CD4-positive, alpha-beta T cell (primary cell): ENCODE measurements at regions not wholly inside any gene's neighbourhood (a gene's known extent, or its start where the extent isn't known, plus 50 kb on each side); places are given as distances from the start of the nearest gene placed in this dataset.

Source experiments
- ATAC-seq: fragments of 200-7000 bp; cut with Tn5 transposase; one replicate; pipeline ENCODE4 v1.10.0; 2022; ENCODE audit warnings: mild to moderate bottlenecking; ENCODE audit not compliant: poor library complexity
- CTCF ChIA-PET: fragments of 350-600 bp; sonication (Branson Sonifier 250); formaldehyde crosslinking; loops from one replicate; lab custom pipeline; 2021; ENCODE audit warnings: antibody characterized with exemption, inconsistent platforms; lab: Charles Lee
- POLR2A ChIA-PET: fragments of 350-600 bp; sonication (Branson Sonifier 250); formaldehyde crosslinking; loops from one replicate; lab custom pipeline; 2021; ENCODE audit warnings: antibody characterized with exemption, inconsistent platforms; lab: Charles Lee
- DNase-seq, 14 experiments: peaks; one replicate each; pipeline ENCODE4 v3.0.0-alpha.2; 2013 to 2020; ENCODE audit warnings: mixed read lengths in 2 of 14
- H3K27ac ChIP-seq, 2 donors: one replicate each; pipeline versions ENCODE4 v1.5.1 to v1.7.0; 2013; ENCODE audit warnings: low read length in 2 of 2, low read depth in 1 of 2, mild to moderate bottlenecking in 1 of 2
- H3K27me3 ChIP-seq, 2 experiments: 1 replicate in 1 of 2; 2 replicates in 1 of 2; pipeline versions ENCODE4 v1.6.1 to v1.7.0; 2013; ENCODE audit warnings: low read length in 2 of 2, control low read depth in 1 of 2, mild to moderate bottlenecking in 1 of 2, moderate library complexity in 1 of 2; ENCODE audit not compliant: insufficient read depth in 2 of 2, control insufficient read depth in 1 of 2
- H3K36me3 ChIP-seq: one replicate; pipeline ENCODE4 v1.6.1; 2013; ENCODE audit warnings: low read length, control low read depth; ENCODE audit not compliant: insufficient read depth
- H3K4me1 ChIP-seq: one replicate; pipeline ENCODE4 v1.6.1; 2013; ENCODE audit warnings: low read length, control low read depth; ENCODE audit not compliant: insufficient read depth
- H3K4me3 ChIP-seq: one replicate; pipeline ENCODE4 v1.5.1; 2013; ENCODE audit warnings: mild to moderate bottlenecking, low read length, moderate library complexity
- H3K9me3 ChIP-seq, 2 experiments: 1 replicate in 1 of 2; 2 replicates in 1 of 2; pipeline versions ENCODE4 v1.6.1 to v1.7.0; 2013; ENCODE audit warnings: low read length in 2 of 2, mild to moderate bottlenecking in 2 of 2, control low read depth in 1 of 2, moderate library complexity in 1 of 2; ENCODE audit not compliant: control insufficient read depth in 1 of 2, insufficient read depth in 1 of 2
- H3K27ac Mint-ChIP-seq: one replicate; pipeline ENCODE4 v1.8.0; 2020; ENCODE audit warnings: mixed read lengths
- H3K27me3 Mint-ChIP-seq: one replicate; pipeline ENCODE4 v1.8.0; 2021; ENCODE audit warnings: mixed read lengths
- H3K36me3 Mint-ChIP-seq: one replicate; pipeline ENCODE4 v1.8.0; 2021; ENCODE audit warnings: low read depth, mixed read lengths
- H3K4me1 Mint-ChIP-seq: one replicate; pipeline ENCODE4 v1.8.0; 2021; ENCODE audit warnings: low read depth, mixed read lengths
- H3K4me3 Mint-ChIP-seq: one replicate; pipeline ENCODE4 v1.8.0; 2020; ENCODE audit warnings: mild to moderate bottlenecking, mixed read lengths
- H3K9me3 Mint-ChIP-seq: one replicate; pipeline ENCODE4 v1.8.0; 2020; ENCODE audit warnings: mixed read lengths
- intact Hi-C, 2 experiments: fragments of 100-400 bp; cut with DNase I in 1 of 2; cut with micrococcal nuclease in 1 of 2; formaldehyde crosslinking; loops; one replicate each; pipeline versions ENCODE4 v1.15.1 to v1.9.0; 2023 to 2025; cut with DNase I, micrococcal nuclease
- TF ChIP-seq, protein P1 (sequence below): fragments of 200-600 bp; IDR thresholded peaks from one replicate; pipeline ENCODE4 v1.8.0; 2022; ENCODE audit warnings: antibody characterized with exemption, mild to moderate bottlenecking

DNA sequence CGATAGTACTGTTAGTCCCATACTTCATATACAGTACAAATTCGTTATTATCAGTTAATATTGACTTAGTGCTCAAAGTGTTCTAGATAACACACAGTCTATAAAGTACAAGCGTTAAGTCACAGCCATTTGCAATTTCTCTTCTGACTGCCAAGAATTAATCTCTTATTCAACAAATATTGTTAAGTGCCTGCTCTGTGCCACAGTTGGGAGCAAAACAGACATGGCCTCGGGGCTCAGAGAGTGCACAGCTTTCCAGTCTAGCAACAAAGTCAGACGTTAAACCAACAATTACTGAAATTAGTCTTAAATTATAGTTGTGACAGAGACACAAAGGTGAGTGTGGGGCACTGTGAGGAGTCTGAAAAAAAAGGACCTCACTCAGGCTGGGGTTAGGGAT is 113.0 kb upstream of the DPP6 start:
- Histone ChIP-seq H3K27ac (no peak overlapping the region), H3K4me3 (no peak overlapping the region), H3K9me3 (peaks cover 0 to 30% of the 10 kb centered on the region in 2 experiments), H3K27me3 (no peaks in the 10 kb centered on the region), H3K36me3 (no peaks in the 10 kb centered on the region), H3K4me1 (no peaks in the 10 kb centered on the region)
- Mint-ChIP-seq H3K36me3 (no peaks in the 10 kb centered on the region), H3K4me1 (no peaks in the 10 kb centered on the region), H3K4me3 (no peak overlapping the region), H3K27me3 (no peaks in the 10 kb centered on the region), H3K27ac (no peak overlapping the region), H3K9me3 (peaks cover 4% of the 10 kb centered on the region)
- intact Hi-C loops, result no loop called here
- no peak for ATAC-seq
- no peak for DNase-seq
- TF ChIP-seq, protein P1, sequence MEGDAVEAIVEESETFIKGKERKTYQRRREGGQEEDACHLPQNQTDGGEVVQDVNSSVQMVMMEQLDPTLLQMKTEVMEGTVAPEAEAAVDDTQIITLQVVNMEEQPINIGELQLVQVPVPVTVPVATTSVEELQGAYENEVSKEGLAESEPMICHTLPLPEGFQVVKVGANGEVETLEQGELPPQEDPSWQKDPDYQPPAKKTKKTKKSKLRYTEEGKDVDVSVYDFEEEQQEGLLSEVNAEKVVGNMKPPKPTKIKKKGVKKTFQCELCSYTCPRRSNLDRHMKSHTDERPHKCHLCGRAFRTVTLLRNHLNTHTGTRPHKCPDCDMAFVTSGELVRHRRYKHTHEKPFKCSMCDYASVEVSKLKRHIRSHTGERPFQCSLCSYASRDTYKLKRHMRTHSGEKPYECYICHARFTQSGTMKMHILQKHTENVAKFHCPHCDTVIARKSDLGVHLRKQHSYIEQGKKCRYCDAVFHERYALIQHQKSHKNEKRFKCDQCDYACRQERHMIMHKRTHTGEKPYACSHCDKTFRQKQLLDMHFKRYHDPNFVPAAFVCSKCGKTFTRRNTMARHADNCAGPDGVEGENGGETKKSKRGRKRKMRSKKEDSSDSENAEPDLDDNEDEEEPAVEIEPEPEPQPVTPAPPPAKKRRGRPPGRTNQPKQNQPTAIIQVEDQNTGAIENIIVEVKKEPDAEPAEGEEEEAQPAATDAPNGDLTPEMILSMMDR, result no peak
- ChIA-PET POLR2A (no interaction called here), CTCF (no interaction called here)

DNA sequence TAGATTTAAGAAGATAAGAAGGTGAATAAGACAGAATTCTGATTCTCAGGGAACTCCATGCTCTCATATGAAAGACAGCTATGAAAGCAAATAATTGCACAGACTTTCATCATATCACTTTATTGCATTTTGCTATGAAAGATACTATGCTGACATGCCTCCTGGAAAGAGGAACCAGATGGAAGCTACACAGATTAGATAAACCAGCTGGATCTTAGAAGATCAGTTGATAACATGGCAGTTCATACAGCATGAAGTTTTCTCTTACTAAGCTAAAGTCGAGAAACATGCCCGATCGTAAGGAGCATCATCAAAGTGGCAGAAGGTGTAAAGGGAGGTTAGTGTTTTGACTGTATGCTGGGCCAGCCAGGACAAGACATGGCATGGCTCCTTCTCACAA is 112.5 kb upstream of the DPP6 start:
- DNase-seq (no peak), ATAC-seq (no peak)
- H3K27me3 ChIP-seq, result no peaks in the 10 kb centered on the region
- TF ChIP-seq, protein P1, result no peak
- H3K27me3 Mint-ChIP-seq, result no peaks in the 10 kb centered on the region
- H3K4me3 Mint-ChIP-seq, result no peak overlapping the region
- no peak overlapping the region for H3K27ac ChIP-seq
- POLR2A ChIA-PET, result no interaction called here
- CTCF ChIA-PET, result no interaction called here
- H3K4me1 Mint-ChIP-seq, result no peaks in the 10 kb centered on the region
- peaks cover 0 to 30% of the 10 kb centered on the region in 2 experiments for H3K9me3 ChIP-seq
- peaks cover 4% of the 10 kb centered on the region for H3K9me3 Mint-ChIP-seq
- intact Hi-C loops, result no loop called here
- no peak overlapping the region for H3K27ac Mint-ChIP-seq
- no peaks in the 10 kb centered on the region for H3K4me1 ChIP-seq
- H3K4me3 ChIP-seq, result no peak overlapping the region
- no peaks in the 10 kb centered on the region for H3K36me3 Mint-ChIP-seq
- no peaks in the 10 kb centered on the region for H3K36me3 ChIP-seq

DNA sequence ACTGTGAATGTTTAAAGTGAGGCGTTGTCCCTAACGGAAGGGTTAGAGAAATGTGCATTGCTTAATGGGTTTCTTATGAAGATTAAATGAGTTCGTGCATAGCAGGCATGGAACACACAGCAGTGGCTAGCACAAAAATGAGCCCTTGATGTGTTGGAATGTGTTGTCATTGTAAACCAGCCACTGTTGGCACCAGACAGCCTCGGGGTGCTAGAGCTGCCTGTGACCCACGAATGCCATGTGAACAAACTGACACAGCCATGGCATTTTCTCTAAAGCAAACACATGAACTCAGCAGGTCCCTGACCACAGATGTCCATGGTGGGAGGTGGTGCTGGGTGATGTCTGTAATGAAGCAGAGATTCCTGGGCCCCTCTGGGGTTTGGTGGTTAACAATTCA is 111.1 kb upstream of the DPP6 start:
- intact Hi-C loops, result no loop called here
- ATAC-seq, result no peak
- no peak overlapping the region for H3K4me3 ChIP-seq
- no peaks in the 10 kb centered on the region for H3K36me3 Mint-ChIP-seq
- H3K27ac ChIP-seq, result no peak overlapping the region
- no peaks in the 10 kb centered on the region for H3K27me3 Mint-ChIP-seq
- no peaks in the 10 kb centered on the region for H3K36me3 ChIP-seq
- peaks cover 4% of the 10 kb centered on the region for H3K9me3 Mint-ChIP-seq
- ChIA-PET POLR2A (no interaction called here), CTCF (no interaction called here)
- TF ChIP-seq, protein P1, result no peak
- no peaks in the 10 kb centered on the region for H3K4me1 ChIP-seq
- no peak for DNase-seq
- H3K4me3 Mint-ChIP-seq, result no peak overlapping the region
- peaks cover 0 to 17% of the 10 kb centered on the region in 2 experiments for H3K9me3 ChIP-seq
- no peaks in the 10 kb centered on the region for H3K27me3 ChIP-seq
- H3K27ac Mint-ChIP-seq, result no peak overlapping the region
- no peaks in the 10 kb centered on the region for H3K4me1 Mint-ChIP-seq
